ENCODE measurements at regions not wholly inside any gene's neighbourhood (a gene's known extent, or its start where the extent isn't known, plus 50 kb on each side); places are given as distances from the start of the nearest gene placed in this dataset.
"Not testable (repeated sequence)": the region's sequence is repeated elsewhere in the genome, so short reads cannot be mapped to it uniquely, and the experiment has no call there.

GRCh38 chr15:88995449-88995848 is 82.3 kb upstream of the MFGE8 start:
- no peak for DNase-seq (ENCODE audit: low read depth)

DNA sequence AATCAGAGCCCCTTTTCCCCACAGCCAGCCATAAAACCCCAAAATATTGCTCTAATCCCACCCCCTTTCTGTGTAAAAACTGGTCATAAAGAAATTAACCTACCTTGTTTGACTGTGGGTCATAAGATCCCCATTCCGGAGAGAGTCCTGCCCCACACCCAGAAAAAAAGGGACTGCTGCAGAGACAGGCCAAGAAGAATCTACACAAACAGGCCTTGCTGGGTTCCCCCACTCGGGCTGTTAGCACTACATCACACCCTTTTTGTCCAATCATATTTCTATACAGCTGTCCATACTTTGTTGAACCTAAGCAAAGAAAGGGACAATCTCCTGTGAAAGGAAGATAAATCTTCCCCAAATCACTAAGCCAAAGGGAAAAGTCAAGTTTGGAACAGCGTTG is 84.4 kb upstream of the MFGE8 start:
- DNase-seq (ENCODE audit: low read depth): no peak

DNA sequence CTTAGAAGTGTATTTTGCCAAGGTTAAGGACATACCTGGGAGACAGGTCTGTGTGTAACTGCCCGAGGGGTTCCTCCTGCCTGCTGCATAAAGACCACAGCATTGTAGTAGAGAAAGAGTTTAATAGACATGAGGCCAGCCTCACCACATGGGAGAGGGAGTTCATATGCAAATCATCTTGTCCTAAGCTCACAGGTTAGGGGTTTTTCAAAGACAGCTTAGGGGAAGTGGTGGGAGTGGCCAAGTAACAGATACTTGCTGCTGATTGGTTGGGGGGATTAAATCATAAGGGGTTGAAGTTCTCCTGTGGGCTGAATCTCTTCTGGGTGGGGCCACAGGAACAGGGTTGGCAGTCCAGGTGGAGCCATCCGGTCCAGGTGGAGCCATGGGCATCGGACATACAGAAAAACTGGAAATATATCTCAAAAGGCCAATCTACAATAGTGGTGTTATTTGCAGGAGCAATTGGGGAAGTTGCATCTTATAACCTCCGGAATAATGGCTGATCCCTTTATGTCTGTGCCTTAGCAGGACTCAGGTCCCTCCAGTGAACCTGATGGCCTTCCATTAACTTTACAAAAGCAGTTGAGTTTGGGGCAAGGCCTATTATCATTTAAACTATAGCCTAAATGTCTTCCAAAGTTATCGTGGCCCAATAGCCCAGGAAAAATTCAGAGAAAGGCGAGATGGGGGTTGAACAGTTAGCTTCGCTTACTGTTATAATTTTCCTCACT is 86.0 kb upstream of the MFGE8 start:
- no peak for DNase-seq (ENCODE audit: low read depth)

DNA sequence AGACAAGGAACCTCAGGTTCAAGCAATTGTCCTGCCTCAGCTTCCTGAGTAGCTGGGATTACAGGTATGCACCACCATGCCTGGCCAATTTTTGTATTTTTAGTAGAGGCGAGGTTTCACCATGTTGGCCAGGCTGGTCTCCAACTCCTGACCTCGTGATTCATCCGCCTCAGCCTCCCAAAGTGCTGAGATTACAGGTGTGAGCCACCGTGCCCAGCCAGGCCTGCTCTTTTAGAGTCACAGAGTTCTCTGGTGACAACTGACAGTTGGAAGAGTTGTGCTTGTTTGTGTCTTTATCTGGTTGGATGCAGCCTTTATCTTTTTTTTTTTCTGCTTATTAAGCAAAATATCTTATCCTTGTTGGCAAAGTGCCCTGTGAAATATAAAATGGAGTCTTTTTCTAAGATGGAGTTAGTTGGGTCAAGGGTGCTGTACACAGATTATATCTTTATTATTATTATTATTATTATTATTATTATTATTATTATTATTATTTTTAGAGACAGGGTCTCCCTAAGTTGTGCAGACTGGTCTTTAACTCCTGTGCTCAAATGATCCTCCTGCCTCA is 86.5 kb upstream of the ABHD2 start:
- DNase-seq (ENCODE audit: low read depth): not testable (repeated sequence)

GRCh38 chr15:89002281-89002761 is 85.9 kb upstream of the ABHD2 start:
- no peak for DNase-seq (ENCODE audit: low read depth)

- DNase-seq (ENCODE audit: low read depth): no peak
Observed at GRCh38 chr15:89002830-89003229, 85.4 kb upstream of the ABHD2 start.

GRCh38 chr15:89003865-89004725 is 84.2 kb upstream of the ABHD2 start:
- no peak for DNase-seq (ENCODE audit: low read depth)

- DNase-seq (ENCODE audit: low read depth): no peak
Observed at GRCh38 chr15:89004726-89005030, 83.6 kb upstream of the ABHD2 start.

DNA sequence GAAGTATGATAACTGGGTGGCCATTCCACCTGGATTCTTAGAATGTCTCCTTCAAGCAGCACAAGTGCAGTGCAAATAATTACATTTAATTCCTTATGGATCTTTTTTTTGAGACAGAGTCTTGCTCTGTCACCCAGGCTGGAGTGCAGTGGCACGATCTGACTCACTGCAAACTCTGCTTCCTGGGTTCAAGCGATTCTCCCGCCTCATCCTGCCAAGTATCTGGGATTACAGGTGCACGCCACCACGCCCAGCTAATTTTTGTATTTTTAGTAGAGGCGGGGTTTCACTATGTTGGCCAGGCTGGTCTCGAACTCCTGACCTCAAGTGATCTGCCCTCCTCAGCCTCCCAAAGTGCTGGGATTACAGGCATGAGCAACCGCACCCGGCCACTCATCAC is 80.7 kb upstream of the ABHD2 start:
- DNase-seq (ENCODE audit: low read depth): not testable (repeated sequence)

DNA sequence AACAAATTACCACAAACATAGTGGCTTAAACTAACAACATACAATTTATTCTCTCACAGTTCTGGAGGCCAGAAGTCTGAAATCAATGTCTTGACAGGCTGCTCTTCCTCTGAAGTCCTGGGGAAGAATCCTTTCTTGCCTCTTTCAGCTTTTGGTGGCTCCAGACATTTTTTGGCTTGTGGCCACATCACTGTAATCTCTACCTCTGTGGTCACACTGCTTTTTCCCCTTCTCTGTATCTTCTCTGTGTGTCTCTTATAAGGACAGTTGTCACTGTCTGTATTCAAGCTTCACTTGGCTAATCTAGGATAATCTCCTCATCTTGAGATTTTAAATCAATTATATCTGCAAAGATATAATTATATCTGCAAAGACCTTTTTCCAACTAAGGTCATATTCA is 80.3 kb upstream of the ABHD2 start:
- no peak for DNase-seq (ENCODE audit: low read depth)

- no peak for DNase-seq (ENCODE audit: low read depth)
Observed at GRCh38 chr15:89009080-89009479, 79.2 kb upstream of the ABHD2 start.

DNA sequence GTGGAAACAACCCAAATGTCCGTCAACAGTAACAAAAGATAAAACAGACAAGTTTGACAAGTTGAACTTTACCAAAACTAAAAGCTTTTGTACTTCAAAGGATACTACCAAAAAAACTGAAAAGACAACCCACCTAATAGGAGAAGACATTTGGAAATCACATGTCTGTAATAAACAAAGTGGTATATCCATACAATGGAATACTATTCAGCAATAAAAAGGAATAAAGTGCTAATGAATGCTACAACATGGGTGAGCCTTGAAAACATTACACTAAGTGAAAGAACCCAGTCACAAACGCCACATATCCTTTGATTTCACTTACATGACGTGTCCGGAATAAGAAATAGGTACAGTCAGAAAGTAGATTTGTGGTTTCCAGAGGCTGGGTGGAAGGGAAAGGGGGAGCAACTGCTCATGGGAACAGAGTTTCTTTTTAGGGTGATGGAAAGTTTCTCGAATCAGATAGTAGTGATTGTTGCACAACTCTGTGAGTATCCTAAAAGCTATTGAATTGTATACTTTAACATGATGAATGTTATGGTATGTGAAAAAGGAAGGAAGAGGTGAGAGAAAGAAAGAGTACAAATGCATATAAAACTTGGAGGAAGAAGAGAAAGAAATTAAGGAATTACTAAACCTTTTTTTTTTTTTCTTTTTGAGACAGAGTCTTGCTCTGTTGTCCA is 72.7 kb upstream of the ABHD2 start:
- no peak for DNase-seq (ENCODE audit: low read depth)

- DNase-seq (ENCODE audit: low read depth): no peak
Observed at GRCh38 chr15:89016549-89017041, 71.7 kb upstream of the ABHD2 start.

DNA sequence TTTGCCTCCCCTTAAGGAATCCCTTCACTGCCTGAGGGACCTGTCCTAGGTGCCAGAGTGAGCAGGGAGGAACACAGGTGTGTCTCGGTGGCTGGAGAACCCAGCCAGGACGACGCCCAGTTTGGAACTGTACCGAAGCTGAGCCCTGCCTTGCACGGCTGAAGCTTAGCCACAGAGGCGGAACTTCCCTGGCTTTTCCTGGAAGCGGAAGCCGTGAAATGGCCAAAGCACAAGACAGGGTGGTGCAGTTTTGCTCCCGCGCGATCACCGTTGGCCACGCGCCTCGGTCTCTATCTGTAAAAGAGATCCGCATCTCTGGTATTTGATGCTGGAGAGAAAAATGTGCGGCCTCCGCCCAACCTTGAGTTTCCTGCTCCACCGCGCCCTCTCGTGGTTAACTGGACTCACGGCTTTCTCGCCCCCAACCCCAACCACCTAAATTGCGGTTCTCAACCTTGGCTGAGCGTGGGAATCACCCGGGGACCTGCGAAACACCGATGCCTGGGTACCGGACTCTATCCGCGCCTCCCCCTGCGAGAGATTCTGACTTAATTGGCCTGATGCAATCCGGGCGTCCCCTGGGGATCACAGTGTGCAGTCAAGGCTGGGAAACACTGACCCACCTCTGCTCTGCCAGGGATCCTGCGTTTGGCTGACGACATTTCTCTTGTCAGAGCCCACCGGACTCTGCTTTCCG is 70.7 kb upstream of the ABHD2 start:
- DNase-seq (ENCODE audit: low read depth): peak; percentile 78

- DNase-seq (ENCODE audit: low read depth): no peak
Observed at GRCh38 chr15:89018207-89018606, 70.0 kb upstream of the ABHD2 start.

- DNase-seq (ENCODE audit: low read depth): no peak
Observed at GRCh38 chr15:89019436-89019835, 68.8 kb upstream of the ABHD2 start.

DNA sequence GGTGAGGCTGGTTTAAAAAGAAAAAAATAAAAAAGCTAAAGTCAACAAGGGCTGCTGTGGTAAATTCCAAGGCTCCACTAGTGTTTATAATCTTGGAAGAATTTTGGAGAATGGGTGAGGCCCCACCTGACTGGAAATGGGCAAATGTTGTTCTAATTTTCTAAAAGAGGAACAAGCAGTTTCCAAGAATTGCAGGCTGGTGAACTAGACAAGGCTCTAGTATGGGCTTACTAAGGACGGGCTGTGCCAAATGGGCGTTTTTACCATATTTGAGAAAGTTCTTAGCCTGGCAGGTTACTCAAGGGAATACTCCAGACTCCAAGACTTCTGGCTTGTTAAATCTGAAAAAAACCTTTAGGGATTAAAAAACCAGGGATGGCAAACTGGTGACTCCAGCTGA is 67.0 kb upstream of the ABHD2 start:
- DNase-seq (ENCODE audit: low read depth): no peak

GRCh38 chr15:89021886-89022285 is 66.4 kb upstream of the ABHD2 start:
- not testable (repeated sequence) for DNase-seq (ENCODE audit: low read depth)

- no peak for DNase-seq (ENCODE audit: low read depth)
Observed at GRCh38 chr15:89023311-89023961, 64.8 kb upstream of the ABHD2 start.

DNA sequence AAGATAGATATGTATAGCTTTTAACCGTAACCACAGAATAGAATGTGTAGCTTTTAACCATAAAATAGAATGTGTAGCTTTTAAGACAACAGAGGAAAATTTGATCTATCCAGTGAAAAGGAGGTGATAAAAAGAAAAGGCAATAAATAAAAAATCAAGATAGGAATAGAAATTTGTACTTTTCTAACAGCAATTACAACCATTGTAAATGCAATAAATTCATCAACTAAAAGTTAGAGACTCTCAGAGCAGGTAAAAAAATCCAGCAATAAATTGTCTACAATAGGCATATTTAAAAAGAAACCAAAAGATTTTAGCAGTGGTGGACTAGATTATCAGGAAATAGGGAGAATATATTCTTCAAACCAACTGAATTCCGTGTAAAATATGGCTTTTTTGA is 63.8 kb upstream of the ABHD2 start:
- DNase-seq (ENCODE audit: low read depth): no peak

- no peak for DNase-seq (ENCODE audit: low read depth)
Observed at GRCh38 chr15:89026167-89026566, 62.1 kb upstream of the ABHD2 start.

All from activated T-cell treated with anti-CD3 and anti-CD28 coated beads for 48 hours (primary cell).